Adrenal gland (tissue), 5 donors: ENCODE measurements at regions not wholly inside any gene's neighbourhood (a gene's known extent, or its start where the extent isn't known, plus 50 kb on each side); places are given as distances from the start of the nearest gene placed in this dataset.

Source experiments
- POLR2A ChIP-seq, 2 donors: fragments of 450-650 bp; IDR thresholded peaks; one replicate each; pipeline ENCODE4 v1.6.1; 2017; ENCODE audit warnings: antibody characterized with exemption in 2 of 2, mild to moderate bottlenecking in 2 of 2, moderate library complexity in 1 of 2
- TF ChIP-seq, protein P1 (sequence below), 6 experiments: fragments of 450-650 bp in 4 of 6; fragments of 200-600 bp in 2 of 6; sonication (generic) in 1 of 6; IDR thresholded peaks; 1 replicate in 5 of 6; 2 replicates in 1 of 6; pipeline versions ENCODE4 v1.5.1 to v1.8.0; 2016 to 2021; ENCODE audit warnings: antibody characterized with exemption in 6 of 6, mild to moderate bottlenecking in 2 of 6, moderate library complexity in 1 of 6
- donor health status: DM: no; HTN: no; CAD: no.

- TF ChIP-seq, protein P1, sequence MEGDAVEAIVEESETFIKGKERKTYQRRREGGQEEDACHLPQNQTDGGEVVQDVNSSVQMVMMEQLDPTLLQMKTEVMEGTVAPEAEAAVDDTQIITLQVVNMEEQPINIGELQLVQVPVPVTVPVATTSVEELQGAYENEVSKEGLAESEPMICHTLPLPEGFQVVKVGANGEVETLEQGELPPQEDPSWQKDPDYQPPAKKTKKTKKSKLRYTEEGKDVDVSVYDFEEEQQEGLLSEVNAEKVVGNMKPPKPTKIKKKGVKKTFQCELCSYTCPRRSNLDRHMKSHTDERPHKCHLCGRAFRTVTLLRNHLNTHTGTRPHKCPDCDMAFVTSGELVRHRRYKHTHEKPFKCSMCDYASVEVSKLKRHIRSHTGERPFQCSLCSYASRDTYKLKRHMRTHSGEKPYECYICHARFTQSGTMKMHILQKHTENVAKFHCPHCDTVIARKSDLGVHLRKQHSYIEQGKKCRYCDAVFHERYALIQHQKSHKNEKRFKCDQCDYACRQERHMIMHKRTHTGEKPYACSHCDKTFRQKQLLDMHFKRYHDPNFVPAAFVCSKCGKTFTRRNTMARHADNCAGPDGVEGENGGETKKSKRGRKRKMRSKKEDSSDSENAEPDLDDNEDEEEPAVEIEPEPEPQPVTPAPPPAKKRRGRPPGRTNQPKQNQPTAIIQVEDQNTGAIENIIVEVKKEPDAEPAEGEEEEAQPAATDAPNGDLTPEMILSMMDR (IDR thresholded peaks at IDR 0.05), result no peak
- no peak for TF ChIP-seq POLR2A (IDR thresholded peaks at IDR 0.05)
Measured at GRCh38 chr1:25073640-25074270, 143.7 kb upstream of the RUNX3 start.
